Coronary artery (tissue), 2 donors: ENCODE measurements at regions not wholly inside any gene's neighbourhood (a gene's known extent, or its start where the extent isn't known, plus 50 kb on each side); places are given as distances from the start of the nearest gene placed in this dataset.
"Not testable (repeated sequence)": the region's sequence is repeated elsewhere in the genome, so short reads cannot be mapped to it uniquely, and the experiment has no call there.

ENCODE experiments used
- DNase-seq: peaks from one replicate; pipeline ENCODE4 v3.0.0-alpha.2; 2017; ENCODE audit warnings: low spot score
- H3K27ac ChIP-seq, 2 donors: fragments of 200-600 bp; sonication (generic); one replicate each; pipeline ENCODE4 v1.5.1; 2016 to 2019
- H3K4me3 ChIP-seq: fragments of 200-600 bp; sonication (generic); 2 replicates; pipeline ENCODE4 v1.5.1; 2016; ENCODE audit warnings: mild to moderate bottlenecking, moderate library complexity
- TF ChIP-seq, protein P1 (sequence below): fragments of 200-600 bp; sonication (generic); IDR thresholded peaks from one replicate; pipeline ENCODE4 v1.5.1; 2019; ENCODE audit warnings: antibody characterized with exemption

DNA sequence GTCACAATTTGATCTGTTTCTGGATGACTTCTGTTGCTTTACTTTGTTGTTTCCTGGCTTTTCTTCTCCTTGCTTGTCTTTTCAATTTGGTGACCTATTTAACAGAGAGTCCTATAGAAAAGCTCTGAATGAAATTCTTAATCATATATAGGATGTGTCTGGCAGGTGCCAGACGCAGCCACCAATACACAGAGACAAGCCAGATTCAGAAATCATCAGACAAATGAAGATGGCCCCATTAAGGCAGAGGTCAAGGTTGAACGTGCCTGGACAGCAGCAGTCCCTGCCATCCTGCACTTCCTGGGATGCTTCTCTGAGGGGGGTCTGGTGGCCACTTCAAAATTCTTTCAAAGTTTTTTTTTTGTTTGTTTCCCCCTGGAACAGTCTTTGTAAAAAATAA lies 846.7 kb upstream of the COBL start:
- DNase-seq, result no peak
- TF ChIP-seq, protein P1, sequence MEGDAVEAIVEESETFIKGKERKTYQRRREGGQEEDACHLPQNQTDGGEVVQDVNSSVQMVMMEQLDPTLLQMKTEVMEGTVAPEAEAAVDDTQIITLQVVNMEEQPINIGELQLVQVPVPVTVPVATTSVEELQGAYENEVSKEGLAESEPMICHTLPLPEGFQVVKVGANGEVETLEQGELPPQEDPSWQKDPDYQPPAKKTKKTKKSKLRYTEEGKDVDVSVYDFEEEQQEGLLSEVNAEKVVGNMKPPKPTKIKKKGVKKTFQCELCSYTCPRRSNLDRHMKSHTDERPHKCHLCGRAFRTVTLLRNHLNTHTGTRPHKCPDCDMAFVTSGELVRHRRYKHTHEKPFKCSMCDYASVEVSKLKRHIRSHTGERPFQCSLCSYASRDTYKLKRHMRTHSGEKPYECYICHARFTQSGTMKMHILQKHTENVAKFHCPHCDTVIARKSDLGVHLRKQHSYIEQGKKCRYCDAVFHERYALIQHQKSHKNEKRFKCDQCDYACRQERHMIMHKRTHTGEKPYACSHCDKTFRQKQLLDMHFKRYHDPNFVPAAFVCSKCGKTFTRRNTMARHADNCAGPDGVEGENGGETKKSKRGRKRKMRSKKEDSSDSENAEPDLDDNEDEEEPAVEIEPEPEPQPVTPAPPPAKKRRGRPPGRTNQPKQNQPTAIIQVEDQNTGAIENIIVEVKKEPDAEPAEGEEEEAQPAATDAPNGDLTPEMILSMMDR, result no peak
- Histone ChIP-seq H3K27ac (no peak overlapping the region), H3K4me3 (no peak overlapping the region)

DNA sequence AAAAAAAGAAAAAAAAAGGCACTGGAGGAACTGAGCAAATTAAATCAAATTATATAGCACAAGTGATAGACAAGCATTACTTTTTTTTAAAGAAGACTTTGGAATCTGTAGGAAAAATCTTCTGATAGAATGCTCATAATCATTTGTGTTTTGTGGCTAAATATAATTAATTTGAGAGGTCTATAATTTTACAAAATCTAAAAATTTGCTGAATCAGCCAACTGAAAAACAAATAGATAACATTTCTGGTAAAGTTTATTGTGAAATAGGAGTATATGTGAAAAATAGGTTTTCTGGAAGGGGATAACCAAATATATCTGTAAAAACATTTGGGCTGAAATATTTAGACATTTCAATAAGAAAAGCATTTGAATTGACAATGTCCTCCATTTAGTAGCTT lies 844.9 kb upstream of the COBL start:
- TF ChIP-seq, protein P1, result no peak
- no peak for DNase-seq
- no peak overlapping the region for H3K27ac ChIP-seq
- H3K4me3 ChIP-seq, result no peak overlapping the region

DNA sequence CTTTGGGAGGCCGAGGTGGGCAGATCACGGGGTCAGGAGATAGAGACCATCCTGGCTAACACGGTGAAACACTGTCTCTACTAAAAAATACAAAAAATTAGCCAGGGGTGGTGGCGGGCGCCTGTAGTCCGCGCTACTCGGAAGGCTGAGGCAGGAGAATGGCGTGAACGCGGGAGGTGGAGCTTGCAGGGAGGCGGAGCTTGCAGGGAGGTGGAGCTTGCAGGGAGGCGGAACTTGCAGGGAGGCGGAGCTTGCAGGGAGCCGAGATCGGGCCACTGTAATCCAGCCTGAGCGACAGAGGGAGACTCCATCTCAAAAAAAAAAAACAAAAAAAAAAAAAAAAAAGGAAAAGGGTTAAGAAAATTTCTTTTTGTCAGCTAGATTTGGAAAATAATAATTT lies 842.8 kb upstream of the COBL start:
- not testable (repeated sequence) for DNase-seq, H3K27ac ChIP-seq, H3K4me3 ChIP-seq

DNA sequence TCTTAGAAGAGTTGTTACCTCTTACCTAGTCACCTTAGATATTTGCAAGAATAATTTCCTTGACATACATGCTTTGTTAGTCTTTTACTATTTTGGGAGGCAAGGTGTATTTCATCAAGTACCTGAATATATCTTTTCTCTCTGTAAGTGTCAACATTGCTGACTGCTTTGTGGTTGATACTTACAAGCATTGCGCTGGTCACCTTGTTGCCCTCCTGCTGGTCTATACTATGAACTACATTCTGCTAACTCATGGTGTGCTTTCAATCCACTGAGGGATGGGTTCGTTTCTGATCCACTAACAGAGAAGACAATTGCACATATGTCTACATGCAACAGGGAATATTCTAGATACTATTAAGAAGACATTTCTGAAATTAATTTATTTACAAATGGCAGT lies 837.8 kb upstream of the COBL start:
- Histone ChIP-seq H3K27ac (no peak overlapping the region), H3K4me3 (no peak overlapping the region)
- DNase-seq, result no peak
- TF ChIP-seq, protein P1, result no peak

DNA sequence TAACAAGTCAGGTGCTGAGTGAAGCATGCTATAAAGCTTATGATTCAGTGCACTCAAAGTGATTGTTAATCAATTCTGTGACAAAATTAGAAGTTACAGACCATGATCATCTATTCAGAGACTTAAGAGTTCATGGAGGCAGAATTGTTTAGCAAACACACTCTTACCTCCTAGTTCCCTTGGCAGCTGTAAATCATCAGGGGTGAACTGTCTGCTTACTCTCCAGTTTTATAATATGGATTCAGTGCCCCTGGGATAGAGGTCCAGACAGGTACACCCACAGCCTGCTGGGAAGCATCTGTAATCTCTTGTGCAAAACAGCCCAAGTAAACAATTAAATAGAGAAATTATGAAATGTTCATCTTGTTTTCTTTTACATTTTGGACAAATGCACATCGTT lies 835.0 kb upstream of the COBL start:
- Histone ChIP-seq H3K27ac (no peak overlapping the region), H3K4me3 (no peak overlapping the region)
- no peak for DNase-seq
- TF ChIP-seq, protein P1, result no peak

DNA sequence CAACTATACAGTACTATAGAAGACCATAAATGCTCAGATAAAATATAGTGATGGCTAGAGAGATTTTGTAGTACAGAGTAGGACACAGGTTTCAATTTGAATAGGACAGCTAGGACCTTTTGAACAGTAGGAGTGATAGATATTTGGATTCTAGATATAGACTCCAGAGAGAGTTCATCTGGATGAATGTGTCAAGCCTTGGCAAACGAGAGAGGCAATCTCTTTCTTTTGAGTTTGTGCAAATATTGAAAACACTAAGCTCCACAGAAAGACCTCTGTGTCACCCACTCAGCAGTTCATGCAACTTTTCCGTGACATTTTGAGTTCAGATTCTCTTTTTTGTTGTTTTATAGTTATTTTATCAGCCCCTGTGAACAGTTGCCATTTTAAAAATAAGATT lies 834.3 kb upstream of the COBL start:
- TF ChIP-seq, protein P1, result no peak
- Histone ChIP-seq H3K4me3 (no peak overlapping the region), H3K27ac (no peak overlapping the region)
- no peak for DNase-seq

DNA sequence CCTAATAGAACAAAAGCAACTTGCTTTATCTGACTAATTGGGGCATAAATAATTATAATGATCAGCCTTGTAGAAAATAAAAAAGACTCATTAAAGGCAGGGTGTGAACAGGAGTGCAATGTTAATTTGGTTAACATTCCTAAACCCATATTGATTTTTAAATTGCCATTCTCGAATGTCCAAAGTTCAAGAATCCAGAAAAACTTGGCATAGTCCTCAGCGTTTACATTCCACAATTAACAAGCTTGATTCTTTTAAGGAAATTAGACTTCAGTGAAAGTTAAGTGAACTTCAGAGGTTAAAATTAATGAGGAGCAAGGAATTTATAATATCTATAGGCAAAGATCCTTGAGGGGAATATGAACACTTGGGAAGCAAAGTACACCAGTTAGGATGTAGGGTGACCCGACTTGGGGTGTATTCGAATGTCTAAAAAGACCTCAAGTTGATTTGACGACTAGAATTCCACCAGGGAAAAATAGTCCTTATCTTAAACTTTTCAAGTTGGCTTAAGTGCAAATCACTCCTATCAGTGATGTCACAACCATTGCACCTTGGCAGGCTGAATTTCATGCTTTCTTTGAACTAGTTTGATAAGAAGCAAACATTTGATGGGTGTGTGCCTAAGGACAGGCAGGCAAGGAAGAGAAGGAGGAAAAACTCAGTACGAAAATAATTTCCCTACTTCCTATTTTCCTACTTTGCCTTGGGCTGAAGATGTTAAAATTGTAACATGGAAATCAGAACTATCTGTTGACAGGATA lies 830.4 kb upstream of the COBL start:
- H3K27ac ChIP-seq, result no peak overlapping the region
- DNase-seq, result no peak
- no peak overlapping the region for H3K4me3 ChIP-seq
- TF ChIP-seq, protein P1, result no peak
